ENCODE measurements at regions not wholly inside any gene's neighbourhood (a gene's known extent, or its start where the extent isn't known, plus 50 kb on each side); places are given as distances from the start of the nearest gene placed in this dataset.

DNA sequence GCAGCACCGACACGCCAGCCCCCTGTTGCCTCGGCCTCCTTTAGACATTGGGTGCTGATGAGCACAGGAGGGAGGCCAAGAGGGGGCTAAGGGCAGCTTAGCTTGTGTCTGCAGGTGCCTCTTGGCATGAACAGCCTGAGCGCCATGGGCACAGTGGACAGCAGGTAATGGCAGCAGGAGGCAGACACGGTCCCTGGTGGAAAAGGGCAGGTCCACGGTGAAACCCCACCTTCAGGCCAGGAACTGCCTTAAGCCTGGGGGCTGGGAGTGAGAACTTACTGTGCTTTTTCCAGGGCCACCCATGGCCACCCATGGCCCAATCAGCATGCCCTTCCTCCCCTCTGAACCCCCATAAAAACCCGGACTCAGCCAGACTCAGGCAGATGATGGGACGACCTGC lies 633.4 kb upstream of the TMEFF2 start:
- TF ChIP-seq, protein P1, sequence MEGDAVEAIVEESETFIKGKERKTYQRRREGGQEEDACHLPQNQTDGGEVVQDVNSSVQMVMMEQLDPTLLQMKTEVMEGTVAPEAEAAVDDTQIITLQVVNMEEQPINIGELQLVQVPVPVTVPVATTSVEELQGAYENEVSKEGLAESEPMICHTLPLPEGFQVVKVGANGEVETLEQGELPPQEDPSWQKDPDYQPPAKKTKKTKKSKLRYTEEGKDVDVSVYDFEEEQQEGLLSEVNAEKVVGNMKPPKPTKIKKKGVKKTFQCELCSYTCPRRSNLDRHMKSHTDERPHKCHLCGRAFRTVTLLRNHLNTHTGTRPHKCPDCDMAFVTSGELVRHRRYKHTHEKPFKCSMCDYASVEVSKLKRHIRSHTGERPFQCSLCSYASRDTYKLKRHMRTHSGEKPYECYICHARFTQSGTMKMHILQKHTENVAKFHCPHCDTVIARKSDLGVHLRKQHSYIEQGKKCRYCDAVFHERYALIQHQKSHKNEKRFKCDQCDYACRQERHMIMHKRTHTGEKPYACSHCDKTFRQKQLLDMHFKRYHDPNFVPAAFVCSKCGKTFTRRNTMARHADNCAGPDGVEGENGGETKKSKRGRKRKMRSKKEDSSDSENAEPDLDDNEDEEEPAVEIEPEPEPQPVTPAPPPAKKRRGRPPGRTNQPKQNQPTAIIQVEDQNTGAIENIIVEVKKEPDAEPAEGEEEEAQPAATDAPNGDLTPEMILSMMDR (IDR thresholded peaks at IDR 0.05) = no peak
- TF ChIP-seq, protein P2, sequence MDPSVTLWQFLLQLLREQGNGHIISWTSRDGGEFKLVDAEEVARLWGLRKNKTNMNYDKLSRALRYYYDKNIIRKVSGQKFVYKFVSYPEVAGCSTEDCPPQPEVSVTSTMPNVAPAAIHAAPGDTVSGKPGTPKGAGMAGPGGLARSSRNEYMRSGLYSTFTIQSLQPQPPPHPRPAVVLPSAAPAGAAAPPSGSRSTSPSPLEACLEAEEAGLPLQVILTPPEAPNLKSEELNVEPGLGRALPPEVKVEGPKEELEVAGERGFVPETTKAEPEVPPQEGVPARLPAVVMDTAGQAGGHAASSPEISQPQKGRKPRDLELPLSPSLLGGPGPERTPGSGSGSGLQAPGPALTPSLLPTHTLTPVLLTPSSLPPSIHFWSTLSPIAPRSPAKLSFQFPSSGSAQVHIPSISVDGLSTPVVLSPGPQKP (IDR thresholded peaks at IDR 0.05; ENCODE audit: low read depth, low read length) = no peak
- TF ChIP-seq, protein P3, sequence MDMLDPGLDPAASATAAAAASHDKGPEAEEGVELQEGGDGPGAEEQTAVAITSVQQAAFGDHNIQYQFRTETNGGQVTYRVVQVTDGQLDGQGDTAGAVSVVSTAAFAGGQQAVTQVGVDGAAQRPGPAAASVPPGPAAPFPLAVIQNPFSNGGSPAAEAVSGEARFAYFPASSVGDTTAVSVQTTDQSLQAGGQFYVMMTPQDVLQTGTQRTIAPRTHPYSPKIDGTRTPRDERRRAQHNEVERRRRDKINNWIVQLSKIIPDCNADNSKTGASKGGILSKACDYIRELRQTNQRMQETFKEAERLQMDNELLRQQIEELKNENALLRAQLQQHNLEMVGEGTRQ (IDR thresholded peaks at IDR 0.05) = no peak
- TF ChIP-seq POLR2A (IDR thresholded peaks at IDR 0.05; ENCODE audit: low read length) (no peak), TFCP2L1 (CRISPR knock-in tag; IDR thresholded peaks at IDR 0.05) (no peak), SMC3 (IDR thresholded peaks at IDR 0.05) (no peak), RNF2 (IDR thresholded peaks at IDR 0.05; ENCODE audit: borderline replicate concordance, low read depth) (no peak)
